ENCODE measurements at regions not wholly inside any gene's neighbourhood (a gene's known extent, or its start where the extent isn't known, plus 50 kb on each side); places are given as distances from the start of the nearest gene placed in this dataset.

- no peaks in the 10 kb centered on the region for H3K9me3 ChIP-seq (ENCODE audit: control insufficient read depth in 4 of 4, insufficient read depth in 3 of 4, low read length in 3 of 4)
- TF ChIP-seq CTCF (IDR thresholded peaks at IDR 0.05; ENCODE audit: control extremely low read depth, extremely low read depth): no peak
- no peaks in the 10 kb centered on the region for H3K4me1 ChIP-seq (ENCODE audit: control insufficient read depth in 5 of 5, insufficient read depth in 5 of 5, low read length in 5 of 5)
- H3K9ac ChIP-seq (ENCODE audit: insufficient read depth in 1 of 2, low read length in 2 of 2): no peak overlapping the region
- no peak for DNase-seq
- ATAC-seq (ENCODE audit: insufficient read depth, low FRiP score): no peak
- H3K4me3 ChIP-seq: no peak overlapping the region
- WGBS, 2 donors: 47 to 69% methylated on average over 4 of the region's 4 CpGs
- no peak overlapping the region for H3K27ac ChIP-seq (ENCODE audit: low read depth in 1 of 2, low read length in 1 of 2)
- H3K36me3 ChIP-seq (ENCODE audit: control insufficient read depth in 4 of 4, insufficient read depth in 4 of 4, low read length in 4 of 4): no peaks in the 10 kb centered on the region
- no peaks in the 10 kb centered on the region for H3K27me3 ChIP-seq (ENCODE audit: control insufficient read depth in 3 of 3, insufficient read depth in 3 of 3, low read length in 2 of 3)
These were observed 516.8 kb upstream of the ATP11B start for GRCh38 chr3:182276512-182276911.

GRCh38 chr3:182284793-182285192 lies 508.5 kb upstream of the ATP11B start:
- Histone ChIP-seq H3K9me3 (ENCODE audit: control insufficient read depth in 4 of 4, insufficient read depth in 3 of 4, low read length in 3 of 4) (peaks cover 0 to 3% (median 0%) of the 10 kb centered on the region in 4 donors), H3K27me3 (ENCODE audit: control insufficient read depth in 3 of 3, insufficient read depth in 3 of 3, low read length in 2 of 3) (no peaks in the 10 kb centered on the region), H3K4me3 (no peak overlapping the region), H3K9ac (ENCODE audit: insufficient read depth in 1 of 2, low read length in 2 of 2) (no peak overlapping the region), H3K36me3 (ENCODE audit: control insufficient read depth in 4 of 4, insufficient read depth in 4 of 4, low read length in 4 of 4) (no peaks in the 10 kb centered on the region), H3K27ac (ENCODE audit: low read depth in 1 of 2, low read length in 1 of 2) (no peak overlapping the region), H3K4me1 (ENCODE audit: control insufficient read depth in 5 of 5, insufficient read depth in 5 of 5, low read length in 5 of 5) (no peaks in the 10 kb centered on the region)
- DNase-seq (peak in 1 of 3 donors; percentile 7), ATAC-seq (ENCODE audit: insufficient read depth, low FRiP score) (no peak)
- WGBS, 2 donors: 51 to 69% methylated on average over 5 of the region's 5 CpGs
- no peak for TF ChIP-seq CTCF (IDR thresholded peaks at IDR 0.05; ENCODE audit: control extremely low read depth, extremely low read depth)

- no peak for ATAC-seq (ENCODE audit: insufficient read depth, low FRiP score)
- 44 to 63% methylated on average over 1 of the region's 1 CpG for WGBS, 2 donors
These were observed 500.7 kb upstream of the ATP11B start for GRCh38 chr3:182292591-182292990.

More at GRCh38 chr3:182292591-182292990, 500.7 kb upstream of the ATP11B start:
- Histone ChIP-seq H3K27me3 (ENCODE audit: control insufficient read depth in 3 of 3, insufficient read depth in 3 of 3, low read length in 2 of 3) (no peaks in the 10 kb centered on the region), H3K9me3 (ENCODE audit: control insufficient read depth in 4 of 4, insufficient read depth in 3 of 4, low read length in 3 of 4) (no peaks in the 10 kb centered on the region), H3K9ac (ENCODE audit: insufficient read depth in 1 of 2, low read length in 2 of 2) (no peak overlapping the region), H3K4me3 (no peak overlapping the region), H3K36me3 (ENCODE audit: control insufficient read depth in 4 of 4, insufficient read depth in 4 of 4, low read length in 4 of 4) (no peaks in the 10 kb centered on the region), H3K4me1 (ENCODE audit: control insufficient read depth in 5 of 5, insufficient read depth in 5 of 5, low read length in 5 of 5) (no peaks in the 10 kb centered on the region), H3K27ac (ENCODE audit: low read depth in 1 of 2, low read length in 1 of 2) (no peak overlapping the region)
- DNase-seq: peak in 1 of 3 donors; percentile 12
- TF ChIP-seq CTCF (IDR thresholded peaks at IDR 0.05; ENCODE audit: control extremely low read depth, extremely low read depth): no peak
